H9 (cell line): ENCODE measurements at regions not wholly inside any gene's neighbourhood (a gene's known extent, or its start where the extent isn't known, plus 50 kb on each side); places are given as distances from the start of the nearest gene placed in this dataset.

ENCODE experiments used
- DNase-seq: peaks from one replicate; pipeline ENCODE4 v3.0.0-alpha.2; 2017
- H2AFZ ChIP-seq: one replicate; pipeline ENCODE4 v1.6.1; 2013; ENCODE audit warnings: mild to moderate bottlenecking, low read length, control low read depth, moderate library complexity
- H2AK5ac ChIP-seq: 2 replicates; pipeline ENCODE4 v1.6.1; 2013; ENCODE audit warnings: low read length, control low read depth, mixed read lengths; ENCODE audit not compliant: insufficient read length
- H2BK120ac ChIP-seq: one replicate; pipeline ENCODE4 v1.6.1; 2013; ENCODE audit warnings: low read depth, mild to moderate bottlenecking, low read length, control low read depth, inconsistent platforms; ENCODE audit not compliant: poor library complexity, severe bottlenecking
- H2BK12ac ChIP-seq: 2 replicates; pipeline ENCODE4 v1.6.1; 2013; ENCODE audit warnings: low read length, control low read depth, mixed read lengths, low read depth; ENCODE audit not compliant: insufficient read length
- H2BK15ac ChIP-seq: 2 replicates; pipeline ENCODE4 v1.6.1; 2013; ENCODE audit warnings: low read depth, low read length, control low read depth
- H2BK20ac ChIP-seq: one replicate; pipeline ENCODE4 v1.6.1; 2013; ENCODE audit warnings: low read depth, mild to moderate bottlenecking, low read length, control low read depth, inconsistent platforms; ENCODE audit not compliant: poor library complexity, severe bottlenecking
- H2BK5ac ChIP-seq: 2 replicates; pipeline ENCODE4 v1.6.1; 2013; ENCODE audit warnings: low read length, control low read depth, mixed read lengths; ENCODE audit not compliant: insufficient read length
- H3K14ac ChIP-seq: 2 replicates; pipeline ENCODE4 v1.6.1; 2013; ENCODE audit warnings: low read length, control low read depth; ENCODE audit not compliant: insufficient read depth
- H3K18ac ChIP-seq: 2 replicates; pipeline ENCODE4 v1.6.1; 2013; ENCODE audit warnings: low read depth, mild to moderate bottlenecking, mixed read lengths, low read length, control low read depth; ENCODE audit not compliant: insufficient read length
- H3K23ac ChIP-seq: 2 replicates; pipeline ENCODE4 v1.6.1; 2013; ENCODE audit warnings: low read length, control low read depth, mixed read lengths, low read depth; ENCODE audit not compliant: insufficient read length
- H3K23me2 ChIP-seq: 2 replicates; pipeline ENCODE4 v1.6.1; 2013; ENCODE audit warnings: low read depth, mild to moderate bottlenecking, mixed read lengths, low read length, control low read depth; ENCODE audit not compliant: insufficient read length, poor library complexity, severe bottlenecking
- H3K27ac ChIP-seq: 2 replicates; pipeline ENCODE4 v1.5.1; 2013; ENCODE audit warnings: low read length, control low read depth, mixed read lengths, low read depth; ENCODE audit not compliant: insufficient read length
- H3K27me3 ChIP-seq: 2 replicates; pipeline ENCODE4 v1.6.1; 2013; ENCODE audit warnings: low read length, control low read depth, inconsistent platforms; ENCODE audit not compliant: insufficient read depth
- H3K4ac ChIP-seq: 2 replicates; pipeline ENCODE4 v1.6.1; 2013; ENCODE audit warnings: low read depth, mild to moderate bottlenecking, control low read depth, inconsistent platforms, low read length, moderate library complexity
- H3K4me1 ChIP-seq: 2 replicates; pipeline ENCODE4 v1.6.1; 2013; ENCODE audit warnings: low read length, control low read depth, inconsistent platforms; ENCODE audit not compliant: insufficient read depth
- H3K4me2 ChIP-seq: 2 replicates; pipeline ENCODE4 v1.6.1; 2013; ENCODE audit warnings: low read length, control low read depth, mixed read lengths; ENCODE audit not compliant: insufficient read length, insufficient read depth
- H3K56ac ChIP-seq: 2 replicates; pipeline ENCODE4 v1.6.1; 2013; ENCODE audit warnings: low read depth, mild to moderate bottlenecking, mixed read lengths, low read length, control low read depth; ENCODE audit not compliant: insufficient read length
- H3K79me1 ChIP-seq: 2 replicates; pipeline ENCODE4 v1.6.1; 2013; ENCODE audit warnings: low read depth, mild to moderate bottlenecking, moderate library complexity, low read length, control low read depth, inconsistent platforms; ENCODE audit not compliant: insufficient read depth, poor library complexity, severe bottlenecking
- H3K79me2 ChIP-seq: 2 replicates; pipeline ENCODE4 v1.6.1; 2013; ENCODE audit warnings: low read length, control low read depth, inconsistent platforms; ENCODE audit not compliant: insufficient read depth
- H3K9ac ChIP-seq: 2 replicates; pipeline ENCODE4 v1.6.1; 2013; ENCODE audit warnings: low read length, control low read depth, mixed read lengths; ENCODE audit not compliant: insufficient read length; ENCODE audit errors: extremely low read depth
- H3K9me3 ChIP-seq: one replicate; pipeline ENCODE4 v1.6.1; 2013; ENCODE audit warnings: low read depth, low read length, inconsistent platforms; ENCODE audit not compliant: control insufficient read depth
- H3T11ph ChIP-seq: one replicate; pipeline ENCODE4 v1.6.1; 2013; ENCODE audit warnings: mild to moderate bottlenecking, low read length, control low read depth, inconsistent platforms
- H4K20me1 ChIP-seq: one replicate; pipeline ENCODE4 v1.6.1; 2013; ENCODE audit not compliant: control insufficient read depth, insufficient read length, insufficient read depth
- H4K5ac ChIP-seq: 2 replicates; pipeline ENCODE4 v1.6.1; 2013; ENCODE audit warnings: low read depth, mild to moderate bottlenecking, mixed read lengths, low read length, control low read depth; ENCODE audit not compliant: insufficient read length
- H4K8ac ChIP-seq: replicated peaks from 2 replicates; pipeline ENCODE4 v1.6.1; 2013; ENCODE audit warnings: low read length, control low read depth, mixed read lengths, low read depth; ENCODE audit not compliant: insufficient read length
- H4K91ac ChIP-seq: 2 replicates; pipeline ENCODE4 v1.6.1; 2013; ENCODE audit warnings: low read depth, mild to moderate bottlenecking, moderate library complexity, mixed read lengths, low read length, control low read depth; ENCODE audit not compliant: insufficient read length
- H3K27ac Mint-ChIP-seq, 3 experiments: 2 replicates in 2 of 3; 3 replicates in 1 of 3; pipeline ENCODE4 v1.8.0; 2020 to 2021; ENCODE audit warnings: mixed read lengths in 3 of 3, mild to moderate bottlenecking in 1 of 3, moderate library complexity in 1 of 3
- H3K27me3 Mint-ChIP-seq: 2 replicates; pipeline ENCODE4 v1.8.0; 2021; ENCODE audit warnings: low read depth, mild to moderate bottlenecking, moderate library complexity, mixed read lengths
- H3K36me3 Mint-ChIP-seq, 3 experiments: 2 replicates in 2 of 3; 3 replicates in 1 of 3; pipeline ENCODE4 v1.8.0; 2020 to 2021; ENCODE audit warnings: low read depth in 3 of 3, mixed read lengths in 3 of 3; ENCODE audit not compliant: insufficient read depth in 1 of 3
- H3K4me1 Mint-ChIP-seq, 2 experiments: 2 replicates each; pipeline ENCODE4 v1.8.0; 2020; ENCODE audit warnings: mixed read lengths in 2 of 2
- H3K4me3 Mint-ChIP-seq, 2 experiments: 2 replicates in 1 of 2; 3 replicates in 1 of 2; pipeline ENCODE4 v1.8.0; 2020 to 2021; ENCODE audit warnings: mild to moderate bottlenecking in 2 of 2, mixed read lengths in 2 of 2, moderate library complexity in 1 of 2
- H3K9me3 Mint-ChIP-seq, 2 experiments: 2 replicates in 1 of 2; 3 replicates in 1 of 2; pipeline ENCODE4 v1.8.0; 2020; ENCODE audit warnings: mild to moderate bottlenecking in 2 of 2, mixed read lengths in 2 of 2, moderate library complexity in 1 of 2
- CTCF ChIP-seq: fragments of 200-600 bp; sonication (generic); conservative IDR thresholded peaks from 3 replicates; pipeline ENCODE4 v1.8.0; 2021; ENCODE audit warnings: antibody characterized with exemption, mild to moderate bottlenecking
- WGBS: extraction: QIAGEN DNeasy Blood & Tissue Kit; methylation state at CpG from one replicate; pipeline ENCODE4 v1.1.7; 2013; ENCODE audit warnings: missing lambda C conversion rate, low lambda C conversion rate, mixed read lengths; ENCODE audit not compliant: insufficient read length; ENCODE audit errors: extremely low coverage; 5-methylcytosine and 5-hydroxymethylcytosine counted together

- H3K79me1 ChIP-seq: no peaks in the 10 kb centered on the region
- H2BK12ac ChIP-seq: no peak overlapping the region
- no peak overlapping the region for H2BK15ac ChIP-seq
- H2AFZ ChIP-seq: no peak overlapping the region
- no peak overlapping the region for H2BK120ac ChIP-seq
- H3K9me3 Mint-ChIP-seq: no peaks in the 10 kb centered on the region; a peak in 1 of 5 replicates
- H3K27me3 ChIP-seq: no peaks in the 10 kb centered on the region
- no peaks in the 10 kb centered on the region for H3K23me2 ChIP-seq
- H3K9me3 ChIP-seq: no peaks in the 10 kb centered on the region
- peaks cover 33 to 35% of the 10 kb centered on the region in 2 experiments for H3K4me1 Mint-ChIP-seq
- no peak overlapping the region for H3K27ac ChIP-seq
- H2BK20ac ChIP-seq: no peak overlapping the region
- H3K4me3 Mint-ChIP-seq: no peak overlapping the region
- no peak overlapping the region for H4K5ac ChIP-seq
- no peak overlapping the region for H3K56ac ChIP-seq
- H2AK5ac ChIP-seq: no peak overlapping the region
- H3K18ac ChIP-seq: no peak overlapping the region
- no peak overlapping the region for H4K8ac ChIP-seq
- H4K91ac ChIP-seq: no peak overlapping the region
- no peak overlapping the region for H3K14ac ChIP-seq
- no peak for DNase-seq
- H3K4me2 ChIP-seq: no peak overlapping the region
- no peak for TF ChIP-seq CTCF
- no peak overlapping the region for H3K9ac ChIP-seq
- no peak overlapping the region for H3T11ph ChIP-seq
- no peaks in the 10 kb centered on the region for H4K20me1 ChIP-seq
- H3K27ac Mint-ChIP-seq: no peak overlapping the region
- H3K27me3 Mint-ChIP-seq: peaks cover 16% of the 10 kb centered on the region
- no CpG with 5 or more reads among the region's 4 CpGs for WGBS
- peaks cover 7% of the 10 kb centered on the region; the same call in 1 of the 2 replicates for H3K4me1 ChIP-seq
- no peak overlapping the region for H2BK5ac ChIP-seq
- no peak overlapping the region for H3K4ac ChIP-seq
- no peaks in the 10 kb centered on the region for H3K79me2 ChIP-seq
- no peak overlapping the region for H3K23ac ChIP-seq
- H3K36me3 Mint-ChIP-seq: peaks cover 0 to 4% (median 0%) of the 10 kb centered on the region in 3 experiments; a peak in 3 of 7 replicates
Measured at GRCh38 chr9:89801341-89801740, 196.5 kb downstream of the GADD45G start.
